IPS-18a (cell line): ENCODE measurements at regions not wholly inside any gene's neighbourhood (a gene's known extent, or its start where the extent isn't known, plus 50 kb on each side); places are given as distances from the start of the nearest gene placed in this dataset.
"Not testable (repeated sequence)": the region's sequence is repeated elsewhere in the genome, so short reads cannot be mapped to it uniquely, and the experiment has no call there.

Experiments used
- H3K27ac ChIP-seq: one replicate; pipeline ENCODE4 v1.5.1; 2013; ENCODE audit warnings: low read length
- H3K27me3 ChIP-seq: one replicate; pipeline ENCODE4 v1.6.1; 2013; ENCODE audit warnings: mild to moderate bottlenecking, low read length; ENCODE audit not compliant: control insufficient read depth, insufficient read depth
- H3K36me3 ChIP-seq: one replicate; pipeline ENCODE4 v1.6.1; 2013; ENCODE audit warnings: low read depth, low read length; ENCODE audit not compliant: control insufficient read depth
- H3K4me1 ChIP-seq: one replicate; pipeline ENCODE4 v1.6.1; 2013; ENCODE audit warnings: low read depth, low read length; ENCODE audit not compliant: control insufficient read depth
- H3K4me3 ChIP-seq: one replicate; pipeline ENCODE4 v1.5.1; 2013; ENCODE audit warnings: low read length
- H3K9ac ChIP-seq: one replicate; pipeline ENCODE4 v1.6.1; 2013; ENCODE audit warnings: mild to moderate bottlenecking, low read length, moderate library complexity
- H3K9me3 ChIP-seq: one replicate; pipeline ENCODE4 v1.6.1; 2013; ENCODE audit warnings: low read depth, low read length; ENCODE audit not compliant: control insufficient read depth

- no peaks in the 10 kb centered on the region for H3K9me3 ChIP-seq
- H3K27ac ChIP-seq, result no peak overlapping the region
- H3K4me1 ChIP-seq, result no peaks in the 10 kb centered on the region
- H3K36me3 ChIP-seq, result no peaks in the 10 kb centered on the region
- no peak overlapping the region for H3K9ac ChIP-seq
- no peaks in the 10 kb centered on the region for H3K27me3 ChIP-seq
- no peak overlapping the region for H3K4me3 ChIP-seq
Observed at GRCh38 chr2:125642032-125642431, 1013.9 kb upstream of the GYPC start.

GRCh38 chr2:125643128-125643527 is 1012.8 kb upstream of the GYPC start:
- H3K4me3 ChIP-seq, result no peak overlapping the region
- no peaks in the 10 kb centered on the region for H3K4me1 ChIP-seq
- no peaks in the 10 kb centered on the region for H3K27me3 ChIP-seq
- no peaks in the 10 kb centered on the region for H3K9me3 ChIP-seq
- H3K36me3 ChIP-seq, result no peaks in the 10 kb centered on the region
- no peak overlapping the region for H3K9ac ChIP-seq
- H3K27ac ChIP-seq, result no peak overlapping the region

GRCh38 chr2:125643585-125643984 is 1012.4 kb upstream of the GYPC start:
- H3K36me3 ChIP-seq, result no peaks in the 10 kb centered on the region
- no peak overlapping the region for H3K4me3 ChIP-seq
- H3K4me1 ChIP-seq, result no peaks in the 10 kb centered on the region
- H3K27me3 ChIP-seq, result no peaks in the 10 kb centered on the region
- no peak overlapping the region for H3K9ac ChIP-seq
- H3K27ac ChIP-seq, result no peak overlapping the region
- no peaks in the 10 kb centered on the region for H3K9me3 ChIP-seq

DNA sequence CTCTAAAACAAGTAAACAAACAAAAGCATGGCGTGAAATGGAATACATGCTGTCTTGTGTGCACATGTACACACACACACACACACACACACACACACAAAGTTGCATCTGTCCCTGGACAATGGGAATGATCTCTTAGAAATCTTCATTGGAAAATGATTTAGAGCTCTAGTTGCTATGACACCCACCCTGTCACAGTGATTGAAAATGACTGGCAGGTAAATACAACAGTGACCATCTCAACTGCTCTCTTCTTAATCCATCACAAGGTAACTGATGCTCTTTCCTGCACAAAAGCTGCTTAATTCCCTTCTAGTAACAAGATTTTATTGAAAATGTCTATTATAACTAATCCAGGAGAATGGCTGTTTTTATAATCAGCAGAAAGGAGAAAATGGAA is 1011.7 kb upstream of the GYPC start:
- Histone ChIP-seq H3K27me3 (no peaks in the 10 kb centered on the region), H3K4me3 (no peak overlapping the region), H3K4me1 (no peaks in the 10 kb centered on the region), H3K27ac (no peak overlapping the region), H3K36me3 (no peaks in the 10 kb centered on the region), H3K9ac (no peak overlapping the region), H3K9me3 (no peaks in the 10 kb centered on the region)

GRCh38 chr2:125652280-125652679 is 1003.7 kb upstream of the GYPC start:
- Histone ChIP-seq H3K4me1 (no peaks in the 10 kb centered on the region), H3K9me3 (no peaks in the 10 kb centered on the region), H3K27me3 (no peaks in the 10 kb centered on the region), H3K36me3 (no peaks in the 10 kb centered on the region), H3K27ac (no peak overlapping the region), H3K4me3 (no peak overlapping the region), H3K9ac (no peak overlapping the region)

- no peaks in the 10 kb centered on the region for H3K36me3 ChIP-seq
- H3K9me3 ChIP-seq, result no peaks in the 10 kb centered on the region
- H3K27ac ChIP-seq, result no peak overlapping the region
- H3K9ac ChIP-seq, result no peak overlapping the region
- no peak overlapping the region for H3K4me3 ChIP-seq
- no peaks in the 10 kb centered on the region for H3K4me1 ChIP-seq
- H3K27me3 ChIP-seq, result no peaks in the 10 kb centered on the region
Observed at GRCh38 chr2:125654226-125654625, 1001.7 kb upstream of the GYPC start.

DNA sequence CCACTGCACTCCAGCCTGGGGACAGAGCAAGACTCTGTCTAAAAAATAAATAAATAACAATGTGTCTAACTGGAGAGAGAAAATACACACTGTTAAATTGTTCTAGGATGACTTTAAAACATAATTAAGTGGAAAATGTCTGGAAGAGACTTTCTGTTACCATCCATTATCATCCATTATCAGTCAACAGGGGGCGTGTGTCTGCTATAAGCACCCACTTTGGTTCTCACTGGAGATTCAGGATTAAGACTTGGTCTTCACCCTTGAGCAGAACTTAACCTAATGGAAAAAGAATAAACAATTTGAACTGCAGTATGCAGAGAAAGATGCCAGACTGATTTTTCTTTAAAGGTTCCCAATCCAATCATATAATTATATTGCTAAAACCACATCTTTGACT is 999.8 kb upstream of the GYPC start:
- Histone ChIP-seq H3K9ac (no peak overlapping the region), H3K9me3 (no peaks in the 10 kb centered on the region), H3K27ac (no peak overlapping the region), H3K36me3 (no peaks in the 10 kb centered on the region), H3K27me3 (no peaks in the 10 kb centered on the region), H3K4me1 (no peaks in the 10 kb centered on the region), H3K4me3 (no peak overlapping the region)

- Histone ChIP-seq H3K9ac (no peak overlapping the region), H3K27ac (no peak overlapping the region), H3K4me1 (no peaks in the 10 kb centered on the region), H3K36me3 (no peaks in the 10 kb centered on the region), H3K27me3 (no peaks in the 10 kb centered on the region), H3K4me3 (no peak overlapping the region), H3K9me3 (no peaks in the 10 kb centered on the region)
Observed at GRCh38 chr2:125658583-125658982, 997.4 kb upstream of the GYPC start.

DNA sequence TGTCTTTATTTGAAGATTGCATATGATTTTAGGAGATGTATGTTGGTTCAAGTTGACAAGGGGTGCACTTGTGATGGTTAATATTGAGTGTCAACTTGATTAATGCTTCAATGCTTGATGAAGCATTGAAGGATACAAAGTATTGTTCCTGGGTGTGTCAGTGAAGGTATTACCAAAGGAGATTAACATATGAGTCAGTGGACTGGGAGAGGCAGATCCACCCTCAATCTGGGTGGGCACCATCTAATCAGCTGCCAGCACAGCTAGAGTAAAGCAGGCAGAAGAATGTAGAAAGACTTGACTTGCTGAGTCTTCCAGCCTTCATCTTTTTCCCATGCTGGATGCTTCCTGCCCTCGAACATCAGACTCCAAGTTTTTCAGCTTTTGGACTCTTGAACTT is 995.6 kb upstream of the GYPC start:
- H3K9ac ChIP-seq, H3K36me3 ChIP-seq, H3K27ac ChIP-seq, H3K27me3 ChIP-seq, H3K9me3 ChIP-seq, H3K4me1 ChIP-seq, H3K4me3 ChIP-seq: not testable (repeated sequence)

GRCh38 chr2:125667630-125668029 is 988.3 kb upstream of the GYPC start:
- no peak overlapping the region for H3K4me3 ChIP-seq
- H3K9ac ChIP-seq, result no peak overlapping the region
- H3K36me3 ChIP-seq, result no peaks in the 10 kb centered on the region
- H3K9me3 ChIP-seq, result no peaks in the 10 kb centered on the region
- no peak overlapping the region for H3K27ac ChIP-seq
- H3K4me1 ChIP-seq, result no peaks in the 10 kb centered on the region
- no peaks in the 10 kb centered on the region for H3K27me3 ChIP-seq

DNA sequence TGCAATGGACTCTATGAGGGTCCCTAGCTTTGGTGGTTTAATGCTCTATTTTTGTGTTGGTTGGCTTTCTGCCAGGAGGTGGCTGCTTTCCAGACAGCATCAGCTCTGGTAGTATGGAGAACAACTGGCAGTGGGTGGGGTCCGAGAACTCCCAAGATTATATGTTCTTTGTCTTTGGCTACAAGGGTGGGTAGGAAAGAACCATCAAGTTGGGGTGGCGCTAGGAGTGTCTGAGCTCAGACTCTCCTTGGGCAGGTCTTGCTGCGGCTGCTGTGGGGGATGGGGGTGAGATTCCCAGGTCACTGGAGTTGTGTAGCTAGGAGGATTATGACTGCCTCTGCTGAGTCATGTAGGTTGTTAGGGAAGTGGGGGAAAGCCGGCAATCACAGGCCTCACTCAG is 976.1 kb upstream of the GYPC start:
- Histone ChIP-seq H3K36me3 (no peaks in the 10 kb centered on the region), H3K27me3 (no peaks in the 10 kb centered on the region), H3K9me3 (no peaks in the 10 kb centered on the region), H3K27ac (no peak overlapping the region), H3K4me1 (no peaks in the 10 kb centered on the region), H3K4me3 (no peak overlapping the region), H3K9ac (no peak overlapping the region)

GRCh38 chr2:125680809-125681208 is 975.1 kb upstream of the GYPC start:
- no peak overlapping the region for H3K27ac ChIP-seq

DNA sequence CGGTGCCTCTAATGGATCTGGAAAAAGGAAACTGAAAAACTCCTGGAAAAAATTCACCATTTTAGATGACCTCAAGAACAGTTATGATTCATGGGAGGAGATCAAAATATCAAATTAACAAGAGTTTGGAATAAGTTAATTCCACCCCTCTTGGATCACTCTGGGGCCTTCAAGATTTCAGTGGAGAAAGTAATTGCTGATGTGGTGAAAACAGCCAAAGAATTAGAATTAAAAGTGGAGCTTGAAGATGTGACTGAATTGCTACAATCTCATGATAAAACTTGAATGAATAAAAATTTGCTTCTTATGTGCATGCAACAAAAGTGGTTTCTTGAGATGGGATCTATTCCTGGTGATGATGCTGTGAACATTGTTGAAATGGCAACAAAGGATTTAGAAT is 974.4 kb upstream of the GYPC start:
- Histone ChIP-seq H3K4me3 (no peak overlapping the region), H3K9ac (no peak overlapping the region), H3K27ac (no peak overlapping the region), H3K4me1 (no peaks in the 10 kb centered on the region), H3K27me3 (no peaks in the 10 kb centered on the region), H3K9me3 (no peaks in the 10 kb centered on the region), H3K36me3 (no peaks in the 10 kb centered on the region)

More at GRCh38 chr2:125680809-125681208, 975.1 kb upstream of the GYPC start:
- Histone ChIP-seq H3K4me1 (no peaks in the 10 kb centered on the region), H3K9ac (no peak overlapping the region), H3K27me3 (no peaks in the 10 kb centered on the region), H3K4me3 (no peak overlapping the region), H3K9me3 (no peaks in the 10 kb centered on the region), H3K36me3 (no peaks in the 10 kb centered on the region)
